ENCODE measurements at regions not wholly inside any gene's neighbourhood (a gene's known extent, or its start where the extent isn't known, plus 50 kb on each side); places are given as distances from the start of the nearest gene placed in this dataset.

GRCh38 chr1:18018366-18018765 lies 89.2 kb upstream of the IGSF21 start:
- no peak overlapping the region for H3K4me3 ChIP-seq (ENCODE audit: control insufficient read depth, low read depth, low read length)
- TF ChIP-seq CTCF (conservative IDR thresholded peaks at IDR 0.05; ENCODE audit: control insufficient read depth, insufficient read depth, low read depth, low read length): no peak
- DNase-seq (ENCODE audit: low read depth): no peak

GRCh38 chr1:18020021-18020817 lies 87.4 kb upstream of the IGSF21 start:
- no peak overlapping the region for H3K4me3 ChIP-seq (ENCODE audit: control insufficient read depth, low read depth, low read length)
- no peak for TF ChIP-seq CTCF (conservative IDR thresholded peaks at IDR 0.05; ENCODE audit: control insufficient read depth, insufficient read depth, low read depth, low read length)
- no peak for DNase-seq (ENCODE audit: low read depth)

GRCh38 chr1:18021242-18021641 lies 86.4 kb upstream of the IGSF21 start:
- no peak overlapping the region for H3K4me3 ChIP-seq (ENCODE audit: control insufficient read depth, low read depth, low read length)
- TF ChIP-seq CTCF (conservative IDR thresholded peaks at IDR 0.05; ENCODE audit: control insufficient read depth, insufficient read depth, low read depth, low read length): no peak
- DNase-seq (ENCODE audit: low read depth): no peak

- no peak for DNase-seq (ENCODE audit: low read depth)
- TF ChIP-seq CTCF (conservative IDR thresholded peaks at IDR 0.05; ENCODE audit: control insufficient read depth, insufficient read depth, low read depth, low read length): no peak
- H3K4me3 ChIP-seq (ENCODE audit: control insufficient read depth, low read depth, low read length): no peak overlapping the region
These were observed 75.3 kb upstream of the IGSF21 start for GRCh38 chr1:18032172-18032859.

- TF ChIP-seq CTCF (conservative IDR thresholded peaks at IDR 0.05; ENCODE audit: control insufficient read depth, insufficient read depth, low read depth, low read length): no peak
- no peak overlapping the region for H3K4me3 ChIP-seq (ENCODE audit: control insufficient read depth, low read depth, low read length)
- no peak for DNase-seq (ENCODE audit: low read depth)
These were observed 72.5 kb upstream of the IGSF21 start for GRCh38 chr1:18035145-18035544.

GRCh38 chr1:18037651-18038050 lies 69.9 kb upstream of the IGSF21 start:
- DNase-seq (ENCODE audit: low read depth): no peak
- no peak for TF ChIP-seq CTCF (conservative IDR thresholded peaks at IDR 0.05; ENCODE audit: control insufficient read depth, insufficient read depth, low read depth, low read length)

More at GRCh38 chr1:18037651-18038050, 69.9 kb upstream of the IGSF21 start:
- no peak overlapping the region for H3K4me3 ChIP-seq (ENCODE audit: control insufficient read depth, low read depth, low read length)

Measured in fibroblast of mammary gland (primary cell).